ENCODE measurements at regions not wholly inside any gene's neighbourhood (a gene's known extent, or its start where the extent isn't known, plus 50 kb on each side); places are given as distances from the start of the nearest gene placed in this dataset.

DNA sequence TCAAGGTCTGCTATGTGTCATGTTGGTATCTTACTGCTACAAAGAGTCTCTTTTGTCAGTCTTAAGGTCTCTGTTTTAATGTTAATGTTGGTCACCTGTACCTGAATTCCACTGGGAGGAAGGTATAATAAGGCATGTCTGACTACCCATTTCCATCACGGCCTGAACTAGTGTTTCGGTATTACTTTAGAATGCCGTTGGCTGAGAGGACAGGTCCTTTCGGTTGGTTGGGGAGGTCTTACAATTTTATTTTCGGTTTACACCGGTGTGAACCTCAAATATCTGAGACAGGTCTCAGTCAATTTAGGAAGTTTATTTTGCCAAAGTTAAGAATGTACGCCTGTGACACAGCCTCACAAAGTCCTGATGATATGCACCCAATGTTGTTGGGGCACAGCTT, 154.9 kb upstream of the ABCA1 start:
- no peak overlapping the region for H4K5ac ChIP-seq (ENCODE audit: low read length)
- H2BK15ac ChIP-seq (replicated peaks; ENCODE audit: low read depth) = no peak overlapping the region
- H2BK120ac ChIP-seq (ENCODE audit: low read depth, low read length) = no peak overlapping the region
- no peak overlapping the region for H3K18ac ChIP-seq (ENCODE audit: low read length)
- H3K4me1 ChIP-seq (ENCODE audit: control insufficient read depth, low read depth, low read length) = no peaks in the 10 kb centered on the region
- no peak overlapping the region for H3K4me2 ChIP-seq (ENCODE audit: low read length)
- H3K4me3 ChIP-seq (ENCODE audit: low read length) = no peak overlapping the region
- H3K79me1 ChIP-seq (ENCODE audit: low read length) = no peaks in the 10 kb centered on the region
- H3K56ac ChIP-seq (ENCODE audit: low read length) = peak overlapping the region; percentile 22
- no peak overlapping the region for H4K8ac ChIP-seq (ENCODE audit: low read depth, low read length)
- no peak overlapping the region for H3K23ac ChIP-seq (ENCODE audit: low read length)
- no peak overlapping the region for H3K4ac ChIP-seq (ENCODE audit: low read depth, low read length)
- H3K27me3 ChIP-seq (ENCODE audit: insufficient read depth, low read length, poor library complexity) = no peaks in the 10 kb centered on the region
- DNase-seq = no peak
- no peaks in the 10 kb centered on the region for H3K36me3 ChIP-seq (ENCODE audit: control insufficient read depth, insufficient read depth, low read length)
- no peak overlapping the region for H3K9ac ChIP-seq (ENCODE audit: low read length)
- no peak overlapping the region for H2BK5ac ChIP-seq (ENCODE audit: low read length)
- H2AK5ac ChIP-seq (ENCODE audit: low read length) = no peak overlapping the region
- no peaks in the 10 kb centered on the region for H3K79me2 ChIP-seq (ENCODE audit: control insufficient read depth, insufficient read depth, low read length)
- H3K27ac ChIP-seq (ENCODE audit: low read depth, low read length) = peak overlapping the region; percentile 29
- no CpG with 5 or more reads among the region's 7 CpGs for WGBS (ENCODE audit: extremely low coverage, insufficient coverage, low lambda C conversion rate)

DNA sequence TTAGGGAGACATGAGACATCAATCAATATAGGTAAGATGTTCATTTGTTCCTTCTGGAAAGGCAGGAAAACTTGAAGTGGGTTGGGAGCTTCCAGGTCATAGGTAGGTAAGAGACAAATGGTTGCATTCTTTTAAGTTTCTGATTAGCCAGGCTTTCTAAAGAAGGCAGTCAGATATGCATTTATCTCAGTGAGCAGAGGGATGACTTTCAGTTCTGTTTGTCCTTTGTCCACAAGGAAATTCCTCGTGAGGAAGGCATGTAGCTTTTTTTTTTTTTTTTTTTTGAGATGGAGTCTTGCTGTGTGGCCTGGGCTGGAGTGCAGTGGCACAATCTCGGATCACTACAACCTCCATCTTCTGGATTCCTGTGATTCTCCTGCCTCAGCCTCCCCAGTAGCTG, 155.3 kb upstream of the ABCA1 start:
- no peak overlapping the region for H4K5ac ChIP-seq (ENCODE audit: low read length)
- no peak overlapping the region for H3K4me3 ChIP-seq (ENCODE audit: low read length)
- no CpG with 5 or more reads among the region's 2 CpGs for WGBS (ENCODE audit: extremely low coverage, insufficient coverage, low lambda C conversion rate)
- no peak overlapping the region for H3K27ac ChIP-seq (ENCODE audit: low read depth, low read length)
- no peak overlapping the region for H3K4ac ChIP-seq (ENCODE audit: low read depth, low read length)
- H3K79me2 ChIP-seq (ENCODE audit: control insufficient read depth, insufficient read depth, low read length) = no peaks in the 10 kb centered on the region
- peak; percentile 61 for DNase-seq
- no peaks in the 10 kb centered on the region for H3K36me3 ChIP-seq (ENCODE audit: control insufficient read depth, insufficient read depth, low read length)
- no peak overlapping the region for H2BK5ac ChIP-seq (ENCODE audit: low read length)
- no peaks in the 10 kb centered on the region for H3K27me3 ChIP-seq (ENCODE audit: insufficient read depth, low read length, poor library complexity)
- no peak overlapping the region for H2BK120ac ChIP-seq (ENCODE audit: low read depth, low read length)
- no peaks in the 10 kb centered on the region for H3K4me1 ChIP-seq (ENCODE audit: control insufficient read depth, low read depth, low read length)
- no peak overlapping the region for H3K4me2 ChIP-seq (ENCODE audit: low read length)
- H3K23ac ChIP-seq (ENCODE audit: low read length) = no peak overlapping the region
- H3K18ac ChIP-seq (ENCODE audit: low read length) = peak overlapping the region; percentile 68
- H2AK5ac ChIP-seq (ENCODE audit: low read length) = no peak overlapping the region
- H4K8ac ChIP-seq (ENCODE audit: low read depth, low read length) = no peak overlapping the region
- H3K79me1 ChIP-seq (ENCODE audit: low read length) = no peaks in the 10 kb centered on the region
- H3K9ac ChIP-seq (ENCODE audit: low read length) = no peak overlapping the region
- no peak overlapping the region for H2BK15ac ChIP-seq (replicated peaks; ENCODE audit: low read depth)
- peak overlapping the region; percentile 25 for H3K56ac ChIP-seq (ENCODE audit: low read length)

DNA sequence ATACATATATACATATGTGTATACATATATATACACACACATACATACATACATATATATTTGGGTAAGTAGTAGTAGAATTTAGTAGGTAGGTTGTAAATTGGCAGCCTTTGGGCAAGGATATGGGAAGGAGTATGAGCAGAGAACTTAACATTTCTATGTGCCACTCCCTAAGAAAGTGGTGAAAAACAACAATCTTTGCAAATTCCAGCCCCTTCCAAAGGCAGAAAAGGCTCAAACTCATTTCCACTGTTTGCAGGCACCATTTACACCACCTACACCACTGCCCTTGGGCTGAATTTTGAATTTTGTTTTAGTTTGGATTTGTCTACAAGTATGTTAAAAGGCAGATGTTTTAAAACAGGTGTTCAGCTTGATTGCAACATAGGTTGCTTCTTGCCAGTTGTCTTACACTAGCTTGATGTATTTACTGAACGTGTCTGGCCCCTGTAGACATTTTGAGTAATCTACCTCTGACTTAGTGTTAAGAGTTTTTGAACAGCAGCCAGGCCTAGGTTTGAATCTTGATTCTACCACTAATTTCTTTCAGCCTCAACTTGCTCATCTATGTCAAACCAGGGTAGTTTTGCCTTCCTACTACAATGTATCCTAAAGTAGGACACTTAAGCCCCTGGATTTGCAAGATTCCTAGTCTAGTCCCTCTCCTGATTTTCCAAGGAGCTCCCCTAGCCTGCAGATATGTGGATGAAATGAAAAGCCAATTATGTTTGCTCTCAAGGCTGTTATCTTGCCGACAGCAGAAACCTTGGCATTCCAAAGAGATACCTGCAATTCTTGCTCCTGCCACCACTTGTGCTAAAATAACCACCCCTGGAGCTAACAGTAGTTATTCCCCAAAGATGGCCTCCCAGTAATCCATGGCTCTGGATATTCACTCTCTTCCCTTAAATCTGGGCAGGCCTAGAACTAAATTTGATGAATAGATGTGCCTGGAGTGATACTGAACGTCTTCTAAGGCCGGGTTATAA, 156.2 kb upstream of the SLC44A1 start:
- H3K27me3 ChIP-seq (ENCODE audit: insufficient read depth, low read length, poor library complexity) = no peaks in the 10 kb centered on the region
- H3K27ac ChIP-seq (ENCODE audit: low read depth, low read length) = no peak overlapping the region
- H4K8ac ChIP-seq (ENCODE audit: low read depth, low read length) = no peak overlapping the region
- no peak overlapping the region for H3K18ac ChIP-seq (ENCODE audit: low read length)
- peak overlapping the region; percentile 59 for H2BK15ac ChIP-seq (replicated peaks; ENCODE audit: low read depth)
- H3K4me2 ChIP-seq (ENCODE audit: low read length) = no peak overlapping the region
- H3K36me3 ChIP-seq (ENCODE audit: control insufficient read depth, insufficient read depth, low read length) = no peaks in the 10 kb centered on the region
- H3K4ac ChIP-seq (ENCODE audit: low read depth, low read length) = no peak overlapping the region
- H3K4me1 ChIP-seq (ENCODE audit: control insufficient read depth, low read depth, low read length) = no peaks in the 10 kb centered on the region
- H3K9ac ChIP-seq (ENCODE audit: low read length) = no peak overlapping the region
- H2BK120ac ChIP-seq (ENCODE audit: low read depth, low read length) = no peak overlapping the region
- no peaks in the 10 kb centered on the region for H3K79me1 ChIP-seq (ENCODE audit: low read length)
- peak; percentile 69 for DNase-seq
- no peak overlapping the region for H3K23ac ChIP-seq (ENCODE audit: low read length)
- WGBS (ENCODE audit: extremely low coverage, insufficient coverage, low lambda C conversion rate) = no CpG with 5 or more reads among the region's 4 CpGs
- no peak overlapping the region for H2BK5ac ChIP-seq (ENCODE audit: low read length)
- H3K79me2 ChIP-seq (ENCODE audit: control insufficient read depth, insufficient read depth, low read length) = no peaks in the 10 kb centered on the region
- H2AK5ac ChIP-seq (ENCODE audit: low read length) = no peak overlapping the region
- no peak overlapping the region for H4K5ac ChIP-seq (ENCODE audit: low read length)
- H3K56ac ChIP-seq (ENCODE audit: low read length) = no peak overlapping the region
- no peak overlapping the region for H3K4me3 ChIP-seq (ENCODE audit: low read length)

DNA sequence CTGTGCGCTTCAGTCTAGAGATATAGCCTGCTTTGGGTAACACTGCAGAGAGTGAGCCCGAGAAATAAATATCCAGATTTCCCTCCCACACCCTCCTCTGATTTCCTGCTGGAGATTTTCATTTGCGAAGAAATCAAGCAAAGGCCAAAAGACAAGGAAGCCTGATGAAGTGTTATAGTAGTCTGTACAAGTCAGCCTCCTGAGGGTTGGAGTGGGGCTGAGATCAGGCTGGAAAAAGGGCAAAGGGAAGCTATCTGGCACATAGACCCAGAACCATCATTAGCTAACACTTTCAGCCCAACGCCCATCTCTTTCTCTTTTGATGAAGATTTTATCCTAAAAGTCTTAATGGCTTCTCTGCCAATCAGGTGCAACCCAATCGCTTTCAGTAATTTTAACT, 154.6 kb upstream of the SLC44A1 start:
- no peak overlapping the region for H3K27ac ChIP-seq (ENCODE audit: low read depth, low read length)
- H2BK120ac ChIP-seq (ENCODE audit: low read depth, low read length) = no peak overlapping the region
- H4K5ac ChIP-seq (ENCODE audit: low read length) = no peak overlapping the region
- no peak overlapping the region for H3K18ac ChIP-seq (ENCODE audit: low read length)
- no peak overlapping the region for H4K8ac ChIP-seq (ENCODE audit: low read depth, low read length)
- H3K79me1 ChIP-seq (ENCODE audit: low read length) = no peaks in the 10 kb centered on the region
- no peaks in the 10 kb centered on the region for H3K36me3 ChIP-seq (ENCODE audit: control insufficient read depth, insufficient read depth, low read length)
- WGBS (ENCODE audit: extremely low coverage, insufficient coverage, low lambda C conversion rate) = no CpG with 5 or more reads among the region's 5 CpGs
- H3K79me2 ChIP-seq (ENCODE audit: control insufficient read depth, insufficient read depth, low read length) = no peaks in the 10 kb centered on the region
- H2AK5ac ChIP-seq (ENCODE audit: low read length) = no peak overlapping the region
- H3K4me3 ChIP-seq (ENCODE audit: low read length) = no peak overlapping the region
- H3K9ac ChIP-seq (ENCODE audit: low read length) = no peak overlapping the region
- H3K4me1 ChIP-seq (ENCODE audit: control insufficient read depth, low read depth, low read length) = no peaks in the 10 kb centered on the region
- no peaks in the 10 kb centered on the region for H3K27me3 ChIP-seq (ENCODE audit: insufficient read depth, low read length, poor library complexity)
- H2BK15ac ChIP-seq (replicated peaks; ENCODE audit: low read depth) = no peak overlapping the region
- no peak overlapping the region for H3K56ac ChIP-seq (ENCODE audit: low read length)
- no peak overlapping the region for H3K4ac ChIP-seq (ENCODE audit: low read depth, low read length)
- no peak for DNase-seq
- H2BK5ac ChIP-seq (ENCODE audit: low read length) = no peak overlapping the region
- no peak overlapping the region for H3K4me2 ChIP-seq (ENCODE audit: low read length)
- no peak overlapping the region for H3K23ac ChIP-seq (ENCODE audit: low read length)

DNA sequence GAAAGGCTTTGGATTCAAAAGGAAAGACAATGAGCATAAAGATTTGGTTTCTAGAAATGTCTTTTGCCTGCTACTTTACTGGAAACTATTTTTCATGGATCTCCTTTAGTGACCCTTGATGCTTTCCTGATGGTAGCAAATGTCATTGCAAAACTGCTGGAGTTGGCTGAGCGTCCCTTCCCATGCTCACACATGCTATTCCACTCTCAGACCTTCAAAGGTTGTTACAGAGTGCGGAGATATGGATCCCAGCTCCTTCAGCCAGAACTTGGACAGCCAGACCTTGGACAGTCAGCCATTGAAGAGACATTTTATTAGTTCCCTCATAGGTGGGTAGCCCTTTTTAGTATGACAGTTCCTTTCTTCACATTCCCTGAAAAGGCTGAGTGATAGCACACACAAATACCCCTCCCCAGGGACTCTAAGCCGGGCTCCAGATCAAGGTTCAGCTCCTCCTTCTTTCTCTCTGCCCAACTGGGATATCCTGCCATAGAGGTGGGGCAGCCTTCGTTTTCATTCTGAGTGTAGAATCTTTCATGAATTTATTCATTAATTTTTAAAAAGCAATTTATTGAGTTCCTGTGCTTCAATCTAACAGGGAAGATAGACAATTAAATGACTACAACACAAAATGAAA, 153.3 kb upstream of the SLC44A1 start:
- Histone ChIP-seq H3K4me2 (ENCODE audit: low read length) (no peak overlapping the region), H2BK15ac (replicated peaks; ENCODE audit: low read depth) (no peak overlapping the region), H4K8ac (ENCODE audit: low read depth, low read length) (no peak overlapping the region), H3K18ac (ENCODE audit: low read length) (no peak overlapping the region), H3K36me3 (ENCODE audit: control insufficient read depth, insufficient read depth, low read length) (no peaks in the 10 kb centered on the region), H3K23ac (ENCODE audit: low read length) (no peak overlapping the region), H3K56ac (ENCODE audit: low read length) (no peak overlapping the region), H3K4me1 (ENCODE audit: control insufficient read depth, low read depth, low read length) (no peaks in the 10 kb centered on the region), H3K4ac (ENCODE audit: low read depth, low read length) (no peak overlapping the region), H3K79me2 (ENCODE audit: control insufficient read depth, insufficient read depth, low read length) (no peaks in the 10 kb centered on the region), H2AK5ac (ENCODE audit: low read length) (no peak overlapping the region), H3K79me1 (ENCODE audit: low read length) (no peaks in the 10 kb centered on the region), H3K9ac (ENCODE audit: low read length) (no peak overlapping the region), H3K27me3 (ENCODE audit: insufficient read depth, low read length, poor library complexity) (no peaks in the 10 kb centered on the region), H4K5ac (ENCODE audit: low read length) (no peak overlapping the region), H2BK120ac (ENCODE audit: low read depth, low read length) (no peak overlapping the region), H3K4me3 (ENCODE audit: low read length) (no peak overlapping the region), H2BK5ac (ENCODE audit: low read length) (no peak overlapping the region), H3K27ac (ENCODE audit: low read depth, low read length) (no peak overlapping the region)
- no CpG with 5 or more reads among the region's 4 CpGs for WGBS (ENCODE audit: extremely low coverage, insufficient coverage, low lambda C conversion rate)
- no peak for DNase-seq

Measured in mesendoderm (in vitro differentiated cells).